ENCODE measurements at regions not wholly inside any gene's neighbourhood (a gene's known extent, or its start where the extent isn't known, plus 50 kb on each side); places are given as distances from the start of the nearest gene placed in this dataset.

DNA sequence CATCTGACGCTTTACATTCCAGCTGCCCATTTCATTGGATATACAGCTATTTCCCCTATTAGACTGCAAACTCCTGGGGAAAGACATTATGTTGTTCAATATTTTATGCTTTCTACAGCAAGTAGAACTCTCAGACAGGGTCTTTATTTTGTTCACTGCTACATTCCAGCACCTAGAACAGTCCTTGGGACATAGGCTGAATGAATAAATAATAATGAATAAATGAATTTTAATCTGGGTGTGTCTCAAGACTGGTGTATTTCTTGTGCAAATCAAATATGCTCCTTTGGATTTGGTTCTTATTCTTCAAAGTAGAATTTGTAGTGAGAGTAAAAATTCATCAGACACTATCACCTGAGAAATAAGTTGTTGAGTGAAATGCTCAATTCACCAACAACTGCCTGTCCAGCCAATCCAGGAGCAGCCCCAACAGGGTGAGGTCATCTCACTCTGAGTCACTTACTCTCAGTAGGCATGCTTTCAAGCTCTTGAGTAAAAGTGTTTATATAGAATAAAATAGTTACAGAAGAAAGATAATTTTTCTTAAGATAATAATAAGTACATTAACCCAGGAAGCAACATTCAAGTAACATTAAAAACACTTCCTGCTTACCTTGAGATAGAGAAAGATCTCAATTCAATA lies 287.5 kb upstream of the NPVF start:
- no TSS peak for BruUV-seq (replicated peaks)
- H3K36me3 ChIP-seq (ENCODE audit: control insufficient read depth in 1 of 2, insufficient read depth in 2 of 2, low read length in 2 of 2), result no peaks in the 10 kb centered on the region
- H3K9me2 ChIP-seq (ENCODE audit: insufficient read depth), result no peaks in the 10 kb centered on the region
- ChIA-PET CTCF (no interaction called here), RAD21 (ENCODE audit: low non-redundant PET in 1 of 2, low total read pairs in 2 of 2, uncharacterized antibody in 2 of 2, unreplicated experiment in 2 of 2) (no interaction called here), POLR2A (no interaction called here)
- H4K20me1 ChIP-seq (ENCODE audit: insufficient read depth), result no peaks in the 10 kb centered on the region
- H3K79me2 ChIP-seq (ENCODE audit: insufficient read depth, low read length), result no peaks in the 10 kb centered on the region
- H3K27ac ChIP-seq (ENCODE audit: low read depth, low read length), result no peak overlapping the region
- no peaks in the 10 kb centered on the region for H3K9me3 ChIP-seq (ENCODE audit: control insufficient read depth in 1 of 2, insufficient read depth in 1 of 2, low read depth in 1 of 2, low read length in 2 of 2)
- no peaks in the 10 kb centered on the region for H3K27me3 ChIP-seq (ENCODE audit: insufficient read depth, low read length)
- no peaks in the 10 kb centered on the region for H3K4me1 ChIP-seq (ENCODE audit: control insufficient read depth in 1 of 2, insufficient read depth in 2 of 2, low read length in 2 of 2)
- H3K4me2 ChIP-seq (ENCODE audit: low read length), result no peak overlapping the region
- ATAC-seq (no peak), DNase-seq (ENCODE audit: low read depth, low spot score) (no peak)
- intact Hi-C loops (cut with micrococcal nuclease), result no loop called here
- H3K4me3 ChIP-seq (replicated peaks in 1 of 2; ENCODE audit: low read depth in 1 of 2, low read length in 2 of 2), result no peak overlapping the region
- H3K9ac ChIP-seq (ENCODE audit: low read length), result no peak overlapping the region
- no peak overlapping the region for H2AFZ ChIP-seq (ENCODE audit: low read depth, low read length, poor library complexity, severe bottlenecking)
- TF ChIP-seq SP1 (IDR thresholded peaks at IDR 0.05; ENCODE audit: low read depth) (no peak), ELF1 (IDR thresholded peaks at IDR 0.05; ENCODE audit: borderline replicate concordance, low read depth) (no peak), FOSL1 (IDR thresholded peaks at IDR 0.05; ENCODE audit: low read depth) (no peak), POLR2AphosphoS5 (IDR thresholded peaks at IDR 0.05; ENCODE audit: low read depth, low read length) (no peak), TCF7L2 (IDR thresholded peaks at IDR 0.05; ENCODE audit: borderline replicate concordance, extremely low read depth, insufficient read depth, insufficient read length) (no peak), RAD21 (IDR thresholded peaks at IDR 0.05; ENCODE audit: low read depth) (no peak), YY1 (IDR thresholded peaks at IDR 0.05; ENCODE audit: extremely low read depth, insufficient replicate concordance, low read depth, low read length) (no peak)
- TF ChIP-seq, protein P1, sequence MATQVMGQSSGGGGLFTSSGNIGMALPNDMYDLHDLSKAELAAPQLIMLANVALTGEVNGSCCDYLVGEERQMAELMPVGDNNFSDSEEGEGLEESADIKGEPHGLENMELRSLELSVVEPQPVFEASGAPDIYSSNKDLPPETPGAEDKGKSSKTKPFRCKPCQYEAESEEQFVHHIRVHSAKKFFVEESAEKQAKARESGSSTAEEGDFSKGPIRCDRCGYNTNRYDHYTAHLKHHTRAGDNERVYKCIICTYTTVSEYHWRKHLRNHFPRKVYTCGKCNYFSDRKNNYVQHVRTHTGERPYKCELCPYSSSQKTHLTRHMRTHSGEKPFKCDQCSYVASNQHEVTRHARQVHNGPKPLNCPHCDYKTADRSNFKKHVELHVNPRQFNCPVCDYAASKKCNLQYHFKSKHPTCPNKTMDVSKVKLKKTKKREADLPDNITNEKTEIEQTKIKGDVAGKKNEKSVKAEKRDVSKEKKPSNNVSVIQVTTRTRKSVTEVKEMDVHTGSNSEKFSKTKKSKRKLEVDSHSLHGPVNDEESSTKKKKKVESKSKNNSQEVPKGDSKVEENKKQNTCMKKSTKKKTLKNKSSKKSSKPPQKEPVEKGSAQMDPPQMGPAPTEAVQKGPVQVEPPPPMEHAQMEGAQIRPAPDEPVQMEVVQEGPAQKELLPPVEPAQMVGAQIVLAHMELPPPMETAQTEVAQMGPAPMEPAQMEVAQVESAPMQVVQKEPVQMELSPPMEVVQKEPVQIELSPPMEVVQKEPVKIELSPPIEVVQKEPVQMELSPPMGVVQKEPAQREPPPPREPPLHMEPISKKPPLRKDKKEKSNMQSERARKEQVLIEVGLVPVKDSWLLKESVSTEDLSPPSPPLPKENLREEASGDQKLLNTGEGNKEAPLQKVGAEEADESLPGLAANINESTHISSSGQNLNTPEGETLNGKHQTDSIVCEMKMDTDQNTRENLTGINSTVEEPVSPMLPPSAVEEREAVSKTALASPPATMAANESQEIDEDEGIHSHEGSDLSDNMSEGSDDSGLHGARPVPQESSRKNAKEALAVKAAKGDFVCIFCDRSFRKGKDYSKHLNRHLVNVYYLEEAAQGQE (IDR thresholded peaks at IDR 0.05; ENCODE audit: low read depth), result no peak

Data from HCT116 (cell line).